Neural cell (in vitro differentiated cells): ENCODE measurements at regions not wholly inside any gene's neighbourhood (a gene's known extent, or its start where the extent isn't known, plus 50 kb on each side); places are given as distances from the start of the nearest gene placed in this dataset.

Experiments used
- CTCF ChIP-seq: fragments of 450-650 bp; IDR thresholded peaks from 2 replicates; pipeline ENCODE4 v1.5.1; 2014; ENCODE audit warnings: antibody characterized with exemption, mild to moderate bottlenecking, moderate library complexity; ENCODE audit not compliant: poor library complexity, severe bottlenecking
- EP300 ChIP-seq: fragments of 450-650 bp; conservative IDR thresholded peaks from 2 replicates; pipeline ENCODE4 v1.6.1; 2014; ENCODE audit warnings: antibody characterized with exemption, mild to moderate bottlenecking, moderate library complexity; ENCODE audit not compliant: poor library complexity, severe bottlenecking
- RAD21 ChIP-seq: fragments of 450-650 bp; conservative IDR thresholded peaks from 2 replicates; pipeline ENCODE4 v1.6.1; 2014; ENCODE audit warnings: antibody characterized with exemption, mild to moderate bottlenecking, moderate library complexity
- TAF1 ChIP-seq: IDR thresholded peaks from 2 replicates; pipeline ENCODE4 v1.6.1; 2012; ENCODE audit warnings: low read depth

GRCh38 chr20:48458003-48458377, 369.8 kb downstream of the PREX1 start:
- TF ChIP-seq EP300 (no peak), CTCF (no peak), RAD21 (no peak), TAF1 (no peak)
